Spleen (tissue), 7 donors: ENCODE measurements at regions not wholly inside any gene's neighbourhood (a gene's known extent, or its start where the extent isn't known, plus 50 kb on each side); places are given as distances from the start of the nearest gene placed in this dataset.

Experiments used
- CTCF ChIP-seq, 11 experiments: fragments of 200-600 bp in 7 of 11; fragments of 450-650 bp in 4 of 11; sonication (generic) in 4 of 11; IDR thresholded peaks in 8 of 11; conservative IDR thresholded peaks in 3 of 11; 1 replicate in 7 of 11; 2 replicates in 4 of 11; pipeline versions ENCODE4 v1.4.0 to v1.8.0; 2016 to 2021; ENCODE audit warnings: antibody characterized with exemption in 11 of 11, inconsistent platforms in 4 of 11, mild to moderate bottlenecking in 1 of 11
- POLR2AphosphoS5 ChIP-seq, 3 donors: sonication (generic); formaldehyde crosslinking; IDR thresholded peaks; one replicate each; pipeline ENCODE4 v1.5.1; 2017; ENCODE audit warnings: antibody characterized with exemption in 3 of 3
- donor health status: DM: no; HTN: no; CAD: no; lungs with moderate emphysema.
- donor health status: DM: no; HTN: no; CAD: no.
- donor health status: DM: no; HTN: no; CAD: no.

- TF ChIP-seq CTCF (IDR thresholded peaks at IDR 0.05 in 8 of 11, conservative IDR thresholded peaks at IDR 0.05 in 3 of 11) (no peak), POLR2AphosphoS5 (IDR thresholded peaks at IDR 0.05) (no peak)
Measured at GRCh38 chrX:42976746-42977366, 198.9 kb upstream of the PPP1R2C start.
